H1 (cell line): ENCODE measurements at regions not wholly inside any gene's neighbourhood (a gene's known extent, or its start where the extent isn't known, plus 50 kb on each side); places are given as distances from the start of the nearest gene placed in this dataset.

Experiments
- CTCF ChIA-PET: fragments of 300-600 bp; sonication (Branson Sonifier 250); formaldehyde crosslinking; loops from one replicate; lab custom pipeline; 2021; ENCODE audit not compliant: partially characterized antibody; lab: Charles Lee
- POLR2A ChIA-PET: fragments of 300-600 bp; sonication (Branson Sonifier 250); formaldehyde crosslinking; loops from one replicate; lab custom pipeline; 2021; ENCODE audit warnings: inconsistent platforms; ENCODE audit not compliant: partially characterized antibody; lab: Charles Lee
- DNase-seq, 2 experiments: peaks; one replicate each; pipeline versions ENCODE4 v3.0.0 to v3.0.0-alpha.2; 2010 to 2022; ENCODE audit warnings: low spot score in 2 of 2, low read depth in 1 of 2, mixed read lengths in 1 of 2
- FAIRE-seq: peaks from 2 replicates; lab custom pipeline; 2011; peaks lifted over from hg19 to GRCh38; lab: Jason Lieb, UNC
- H2AFZ ChIP-seq: 2 replicates; pipeline ENCODE4 v1.8.1; 2012; ENCODE audit warnings: low read length, inconsistent platforms
- H2AK5ac ChIP-seq: 2 replicates; pipeline ENCODE4 v1.6.1; 2013; ENCODE audit warnings: low read depth, low read length
- H2BK120ac ChIP-seq: replicated peaks from 2 replicates; pipeline ENCODE3; 2013; ENCODE audit warnings: low read depth, low read length, inconsistent platforms
- H2BK12ac ChIP-seq: 2 replicates; pipeline ENCODE4 v1.6.1; 2013; ENCODE audit warnings: low read depth, low read length
- H2BK15ac ChIP-seq: 2 replicates; pipeline ENCODE4 v1.6.1; 2013; ENCODE audit warnings: low read length
- H2BK20ac ChIP-seq: 2 replicates; pipeline ENCODE4 v1.6.1; 2013; ENCODE audit warnings: low read length
- H2BK5ac ChIP-seq: 2 replicates; pipeline ENCODE4 v1.6.1; 2013; ENCODE audit warnings: low read depth, low read length
- H3K14ac ChIP-seq: 2 replicates; pipeline ENCODE4 v1.6.1; 2013; ENCODE audit warnings: inconsistent platforms; ENCODE audit not compliant: insufficient read length
- H3K18ac ChIP-seq: 2 replicates; pipeline ENCODE4 v1.6.1; 2013; ENCODE audit warnings: low read length; ENCODE audit errors: extremely low read depth
- H3K23ac ChIP-seq: 2 replicates; pipeline ENCODE4 v1.6.1; 2013; ENCODE audit warnings: inconsistent platforms; ENCODE audit not compliant: insufficient read length
- H3K23me2 ChIP-seq: 2 replicates; pipeline ENCODE4 v1.6.1; 2013; ENCODE audit warnings: low read depth, low read length
- H3K27ac ChIP-seq: 2 replicates; pipeline ENCODE4 v1.6.1; 2011; ENCODE audit warnings: low read depth, low read length, inconsistent platforms
- H3K27me3 ChIP-seq, 4 experiments: replicated peaks in 1 of 4; 1 replicate in 1 of 4; 2 replicates in 3 of 4; pipeline versions ENCODE4 v1.6.1 to v1.8.1; 2011 to 2013; ENCODE audit warnings: low read length in 3 of 4, mild to moderate bottlenecking in 3 of 4, inconsistent platforms in 2 of 4, mixed read lengths in 2 of 4, moderate library complexity in 1 of 4; ENCODE audit not compliant: control insufficient read depth in 3 of 4, insufficient read depth in 3 of 4; ENCODE audit errors: extremely low read depth in 1 of 4
- H3K36me3 ChIP-seq, 4 experiments: 2 replicates each; pipeline versions ENCODE4 v1.6.1 to v1.8.1; 2011 to 2013; ENCODE audit warnings: mild to moderate bottlenecking in 4 of 4, low read length in 3 of 4, moderate library complexity in 2 of 4, control low read depth in 1 of 4, inconsistent platforms in 1 of 4; ENCODE audit not compliant: insufficient read depth in 4 of 4, control insufficient read depth in 2 of 4
- H3K4ac ChIP-seq: replicated peaks from 2 replicates; pipeline ENCODE3; 2013; ENCODE audit warnings: low read length, low read depth, mixed read lengths, inconsistent platforms; ENCODE audit not compliant: insufficient read length
- H3K4me1 ChIP-seq, 4 experiments: replicated peaks in 1 of 4; 1 replicate in 1 of 4; 2 replicates in 3 of 4; pipeline versions ENCODE4 v1.6.1 to v1.8.1; 2011 to 2013; ENCODE audit warnings: low read length in 3 of 4, inconsistent platforms in 2 of 4, mixed read lengths in 1 of 4; ENCODE audit not compliant: insufficient read depth in 4 of 4, control insufficient read depth in 3 of 4
- H3K4me2 ChIP-seq, 2 experiments: 2 replicates each; pipeline versions ENCODE4 v1.6.1 to v1.8.1; 2011 to 2013; ENCODE audit warnings: low read depth in 2 of 2, low read length in 2 of 2, control low read depth in 1 of 2, inconsistent platforms in 1 of 2, mild to moderate bottlenecking in 1 of 2; ENCODE audit not compliant: insufficient read depth in 1 of 2
- H3K4me3 ChIP-seq, 4 experiments: fragments of 200-600, 300-600 bp in 1 of 4; sonication (generic), shearing (Covaris generic), sonication (Bioruptor Twin) in 1 of 4; 2 replicates each; pipeline versions ENCODE4 v1.5.1 to v1.8.1; 2011 to 2016; ENCODE audit warnings: low read length in 4 of 4, low read depth in 3 of 4, control low read depth in 2 of 4, inconsistent platforms in 2 of 4, mild to moderate bottlenecking in 2 of 4, mixed read lengths in 1 of 4, moderate library complexity in 1 of 4; ENCODE audit not compliant: insufficient read depth in 2 of 4; ENCODE audit errors: extremely low read depth in 1 of 4
- H3K56ac ChIP-seq: replicated peaks from 2 replicates; pipeline ENCODE3; 2013; ENCODE audit warnings: low read depth, mild to moderate bottlenecking, mixed read lengths, low read length, inconsistent platforms; ENCODE audit not compliant: insufficient read length
- H3K79me1 ChIP-seq: 2 replicates; pipeline ENCODE4 v1.6.1; 2013; ENCODE audit warnings: low read depth, low read length, control low read depth
- H3K79me2 ChIP-seq, 2 experiments: 2 replicates each; pipeline versions ENCODE4 v1.6.1 to v1.8.1; 2012 to 2013; ENCODE audit warnings: low read length in 2 of 2, mild to moderate bottlenecking in 2 of 2, inconsistent platforms in 1 of 2; ENCODE audit not compliant: insufficient read depth in 2 of 2, control insufficient read depth in 1 of 2
- H3K9ac ChIP-seq, 4 experiments: replicated peaks in 1 of 4; 1 replicate in 1 of 4; 2 replicates in 3 of 4; pipeline versions ENCODE4 v1.6.1 to v1.8.1; 2011 to 2013; ENCODE audit warnings: low read depth in 3 of 4, low read length in 3 of 4, control low read depth in 2 of 4, mild to moderate bottlenecking in 2 of 4, moderate library complexity in 2 of 4, inconsistent platforms in 1 of 4; ENCODE audit errors: extremely low read depth in 1 of 4
- H3K9me3 ChIP-seq, 2 experiments: 2 replicates each; pipeline versions ENCODE4 v1.6.1 to v1.8.1; 2012 to 2013; ENCODE audit warnings: mild to moderate bottlenecking in 2 of 2, moderate library complexity in 2 of 2, control low read depth in 1 of 2, inconsistent platforms in 1 of 2, low read depth in 1 of 2, low read length in 1 of 2, mixed read lengths in 1 of 2; ENCODE audit not compliant: insufficient read depth in 2 of 2
- H4K20me1 ChIP-seq, 2 experiments: replicated peaks in 1 of 2; 2 replicates each; pipeline versions ENCODE3 to v1.8.1; 2011 to 2013; ENCODE audit warnings: inconsistent platforms in 2 of 2, low read length in 2 of 2, mild to moderate bottlenecking in 1 of 2; ENCODE audit not compliant: insufficient read depth in 2 of 2, control insufficient read depth in 1 of 2
- H4K5ac ChIP-seq: 2 replicates; pipeline ENCODE4 v1.6.1; 2013; ENCODE audit warnings: low read length, low read depth, mixed read lengths, inconsistent platforms; ENCODE audit not compliant: insufficient read length
- H4K8ac ChIP-seq: 2 replicates; pipeline ENCODE4 v1.8.0; 2013; ENCODE audit warnings: mild to moderate bottlenecking, moderate library complexity, low read length, inconsistent platforms; ENCODE audit not compliant: insufficient read depth; ENCODE audit errors: extremely low read depth
- H4K91ac ChIP-seq: replicated peaks from 2 replicates; pipeline ENCODE3; 2013; ENCODE audit warnings: low read length, mixed read lengths, inconsistent platforms; ENCODE audit not compliant: insufficient read length
- ASH2L ChIP-seq: fragments of 200-600, 300-600 bp; sonication (generic); IDR thresholded peaks from one replicate; pipeline ENCODE4 v1.7.1; 2017; ENCODE audit warnings: low read length
- POU5F1 ChIP-seq: IDR thresholded peaks from 2 replicates; pipeline ENCODE4 v1.6.1; 2011; ENCODE audit warnings: low read depth, mild to moderate bottlenecking, low read length, moderate library complexity
- RBBP5 ChIP-seq: IDR thresholded peaks from 2 replicates; pipeline ENCODE4 v1.7.1; 2012; ENCODE audit warnings: low read depth, mild to moderate bottlenecking, inconsistent platforms, low read length, moderate library complexity, borderline replicate concordance
- RXRA ChIP-seq: IDR thresholded peaks from 2 replicates; pipeline ENCODE4 v1.6.1; 2011; ENCODE audit warnings: low read depth, mild to moderate bottlenecking, low read length, moderate library complexity; ENCODE audit not compliant: insufficient read depth
- SP4 ChIP-seq: IDR thresholded peaks from 2 replicates; pipeline ENCODE4 v1.6.1; 2012; ENCODE audit warnings: low read length, inconsistent platforms
- USF2 ChIP-seq: IDR thresholded peaks from 2 replicates; pipeline ENCODE4 v1.6.1; 2011; ENCODE audit warnings: low read length, improper control_type of control experiment
- WGBS, 2 experiments: shearing (Covaris generic) in 1 of 2; methylation state at CpG; one replicate each; pipeline versions ENCODE4 v1.1.6 to v1.1.7; 2013 to 2015; ENCODE audit warnings: low lambda C conversion rate in 2 of 2, mixed read lengths in 2 of 2, inconsistent platforms in 1 of 2, low coverage in 1 of 2, missing lambda C conversion rate in 1 of 2; ENCODE audit not compliant: insufficient replicate concordance in 2 of 2, insufficient coverage in 1 of 2, insufficient read length in 1 of 2; ENCODE audit errors: extremely low coverage in 1 of 2, missing lambda C conversion rate in 1 of 2; 5-methylcytosine and 5-hydroxymethylcytosine counted together

- Histone ChIP-seq H3K4me3 (no peak overlapping the region), H3K4me1 (peaks cover 4 to 22% (median 14%) of the 10 kb centered on the region in 4 experiments; a peak in 6 of 7 replicates), H3K18ac (no peak overlapping the region), H3K56ac (no peak overlapping the region), H2BK5ac (no peak overlapping the region), H3K23me2 (no peaks in the 10 kb centered on the region), H3K9ac (no peak overlapping the region), H3K27me3 (no peaks in the 10 kb centered on the region), H3K23ac (no peak overlapping the region), H3K79me2 (no peaks in the 10 kb centered on the region), H3K79me1 (no peaks in the 10 kb centered on the region), H3K36me3 (no peaks in the 10 kb centered on the region), H3K14ac (no peak overlapping the region), H4K20me1 (no peaks in the 10 kb centered on the region), H2BK12ac (no peak overlapping the region), H3K27ac (no peak overlapping the region), H4K8ac (no peak overlapping the region), H3K4me2 (no peak overlapping the region), H4K5ac (no peak overlapping the region), H2AK5ac (no peak overlapping the region), H3K9me3 (peaks cover 0 to 5% of the 10 kb centered on the region in 2 experiments; a peak in 2 of 4 replicates), H2AFZ (no peak overlapping the region), H2BK120ac (no peak overlapping the region), H4K91ac (no peak overlapping the region), H2BK20ac (no peak overlapping the region), H3K4ac (no peak overlapping the region), H2BK15ac (no peak overlapping the region)
- DNase-seq (no peak), FAIRE-seq (no peak)
- 93 to 94% methylated on average over 2 of the region's 2 CpGs for WGBS, 2 experiments
- ChIA-PET CTCF (no interaction called here), POLR2A (no interaction called here)
- TF ChIP-seq RXRA = no peak
- no peak for TF ChIP-seq RBBP5
- TF ChIP-seq USF2 = no peak
- TF ChIP-seq POU5F1 = no peak
- no peak for TF ChIP-seq SP4
- no peak for TF ChIP-seq ASH2L
Observed at GRCh38 chr5:68533051-68533450, 317.5 kb downstream of the PIK3R1 start.
